Panc1 (cell line): ENCODE measurements at regions not wholly inside any gene's neighbourhood (a gene's known extent, or its start where the extent isn't known, plus 50 kb on each side); places are given as distances from the start of the nearest gene placed in this dataset.

ENCODE experiments used
- ATAC-seq: fragments of 200-7000 bp; cut with Tn5 transposase; 2 replicates; pipeline ENCODE4 v1.9.1; 2020; ENCODE audit warnings: mild to moderate bottlenecking, moderate library complexity
- BruUV-seq: library from RNA; stranded (reverse); fragments of 400-500 nt; replicated peaks from 2 replicates; lab custom pipeline; 2021; lab: Mats Ljungman, UMichigan
- CTCF ChIA-PET: fragments of 300-600 bp; sonication (Branson Sonifier 250); formaldehyde crosslinking; loops from one replicate; lab custom pipeline; 2022; ENCODE audit warnings: antibody characterized with exemption; lab: Charles Lee
- POLR2A ChIA-PET: fragments of 300-600 bp; sonication (Branson Sonifier 250); formaldehyde crosslinking; loops from one replicate; lab custom pipeline; 2022; ENCODE audit warnings: antibody characterized with exemption; lab: Charles Lee
- DNase-seq: peaks from one replicate; pipeline ENCODE4 v3.0.0-alpha.2; 2010; ENCODE audit warnings: low read depth, low spot score
- H3K27ac ChIP-seq: 2 replicates; pipeline ENCODE4 v1.5.1; 2011; ENCODE audit warnings: mild to moderate bottlenecking, low read length, inconsistent platforms
- H3K27me3 ChIP-seq: fragments of 200-500 bp; sonication (Bioruptor generic); 2 replicates; pipeline ENCODE4 v1.6.0; 2014; ENCODE audit warnings: low read length, inconsistent platforms; ENCODE audit not compliant: control insufficient read depth, insufficient read depth
- H3K36me3 ChIP-seq: fragments of 200-500 bp; sonication (Bioruptor generic); 2 replicates; pipeline ENCODE4 v1.5.1; 2014; ENCODE audit warnings: inconsistent platforms, mild to moderate bottlenecking, low read length, moderate library complexity; ENCODE audit not compliant: control insufficient read depth, insufficient read depth
- H3K4me1 ChIP-seq: 2 replicates; pipeline ENCODE4 v1.5.1; 2011; ENCODE audit warnings: inconsistent platforms, mild to moderate bottlenecking, low read length, moderate library complexity; ENCODE audit not compliant: control insufficient read depth, insufficient read depth
- H3K4me3 ChIP-seq, 2 experiments: 2 replicates each; pipeline ENCODE4 v1.5.1; 2011 to 2012; ENCODE audit warnings: low read depth in 2 of 2, low read length in 2 of 2, mild to moderate bottlenecking in 2 of 2, inconsistent platforms in 1 of 2, moderate library complexity in 1 of 2
- H3K9me3 ChIP-seq: fragments of 200-500 bp; sonication (Bioruptor generic); 2 replicates; pipeline ENCODE4 v1.5.1; 2014; ENCODE audit warnings: low read depth, mild to moderate bottlenecking, inconsistent platforms, low read length, moderate library complexity; ENCODE audit not compliant: control insufficient read depth, insufficient read depth
- CTCF ChIP-seq: fragments of 450-650 bp; IDR thresholded peaks from 2 replicates; pipeline ENCODE4 v1.5.1; 2017; ENCODE audit warnings: mild to moderate bottlenecking
- POLR2AphosphoS5 ChIP-seq: IDR thresholded peaks from 2 replicates; pipeline ENCODE4 v1.6.1; 2012; ENCODE audit warnings: mild to moderate bottlenecking, low read depth, low read length, moderate library complexity
- REST ChIP-seq, 2 experiments: IDR thresholded peaks; 2 replicates each; pipeline ENCODE4 v1.6.1; 2011 to 2012; ENCODE audit warnings: low read depth in 2 of 2, control low read depth in 1 of 2, low read length in 1 of 2, mild to moderate bottlenecking in 1 of 2, moderate library complexity in 1 of 2; ENCODE audit not compliant: insufficient read depth in 1 of 2
- SIN3A ChIP-seq: IDR thresholded peaks from 2 replicates; pipeline ENCODE4 v1.6.1; 2012; ENCODE audit warnings: low read depth, mild to moderate bottlenecking, low read length, moderate library complexity, borderline replicate concordance; ENCODE audit not compliant: insufficient read depth
- TCF7L2 ChIP-seq: IDR thresholded peaks from 2 replicates; pipeline ENCODE4 v1.6.1; 2011; ENCODE audit warnings: mild to moderate bottlenecking, low read depth, low read length, inconsistent platforms
- in situ Hi-C: cut with HindIII; loops from 2 replicates; pipeline ENCODE4 v1.10.0; 2016; ENCODE audit warnings: low sequenced_read_pairs, low pct_unique_long_range_greater_than_20kb
- intact Hi-C: fragments of 100-400 bp; cut with micrococcal nuclease; formaldehyde crosslinking; loops from one replicate; pipeline ENCODE4 v1.10.0; 2022; ENCODE audit not compliant: unreplicated experiment

- H3K36me3 ChIP-seq = no peaks in the 10 kb centered on the region; the same call in 1 of the 2 replicates
- H3K4me1 ChIP-seq = no peaks in the 10 kb centered on the region
- DNase-seq (no peak), ATAC-seq (no peak)
- no peaks in the 10 kb centered on the region for H3K27me3 ChIP-seq
- H3K27ac ChIP-seq = no peak overlapping the region
- TF ChIP-seq TCF7L2 = no peak
- no peak for TF ChIP-seq REST (IDR thresholded peaks at IDR 0.05; ENCODE audit: insufficient read depth in 1 of 2, low read depth in 2 of 2, low read length in 1 of 2)
- TF ChIP-seq SIN3A = no peak
- TF ChIP-seq CTCF = no peak
- no peak for TF ChIP-seq POLR2AphosphoS5
- POLR2A ChIA-PET = no interaction called here
- intact Hi-C loops (no loop called here), in situ Hi-C loops (no loop called here)
- no TSS peak for BruUV-seq
- CTCF ChIA-PET = no interaction called here
- H3K9me3 ChIP-seq = no peaks in the 10 kb centered on the region
- H3K4me3 ChIP-seq = no peak overlapping the region
Measured at GRCh38 chr2:51293566-51294200, 261.8 kb upstream of the NRXN1 start.

GRCh38 chr2:51291762-51292551 lies 260.0 kb upstream of the NRXN1 start:
- ChIA-PET CTCF (no interaction called here), POLR2A (no interaction called here)
- in situ Hi-C loops (no loop called here), intact Hi-C loops (no loop called here)
- Histone ChIP-seq H3K4me1 (no peaks in the 10 kb centered on the region), H3K36me3 (no peaks in the 10 kb centered on the region), H3K4me3 (no peak overlapping the region), H3K9me3 (no peaks in the 10 kb centered on the region), H3K27me3 (no peaks in the 10 kb centered on the region), H3K27ac (no peak overlapping the region)
- TF ChIP-seq CTCF (no peak), POLR2AphosphoS5 (no peak), SIN3A (no peak), REST (IDR thresholded peaks at IDR 0.05; ENCODE audit: insufficient read depth in 1 of 2, low read depth in 2 of 2, low read length in 1 of 2) (no peak), TCF7L2 (no peak)
- BruUV-seq = no TSS peak
- DNase-seq = no peak
- ATAC-seq = no peak
